ENCODE measurements at regions not wholly inside any gene's neighbourhood (a gene's known extent, or its start where the extent isn't known, plus 50 kb on each side); places are given as distances from the start of the nearest gene placed in this dataset.
"Not testable (repeated sequence)": the region's sequence is repeated elsewhere in the genome, so short reads cannot be mapped to it uniquely, and the experiment has no call there.

- no peak for DNase-seq
Observed at GRCh38 chr3:163768048-163768447, 1310.2 kb downstream of the SI start.

- DNase-seq = no peak
Observed at GRCh38 chr3:163766112-163766511, 1312.2 kb downstream of the SI start.

- DNase-seq = no peak
Observed at GRCh38 chr3:163753033-163753432, 1325.3 kb downstream of the SI start.

GRCh38 chr3:163745204-163745603, 1333.1 kb downstream of the SI start:
- no peak for DNase-seq

- DNase-seq = no peak
Observed at GRCh38 chr3:163735394-163735793, 1342.9 kb downstream of the SI start.

- no peak for DNase-seq
Observed at GRCh38 chr3:163730684-163731083, 1347.6 kb downstream of the SI start.

- no peak for DNase-seq
Observed at GRCh38 chr3:163726125-163726524, 1352.2 kb downstream of the SI start.

GRCh38 chr3:163722405-163722804, 1355.9 kb downstream of the SI start:
- DNase-seq = no peak

- DNase-seq = no peak
Observed at GRCh38 chr3:163721596-163721995, 1356.7 kb downstream of the SI start.

- DNase-seq = no peak
Observed at GRCh38 chr3:163717377-163717776, 1360.9 kb downstream of the SI start.

- DNase-seq = no peak
Observed at GRCh38 chr3:163708428-163708827, 1369.9 kb downstream of the SI start.

- no peak for DNase-seq
Observed at GRCh38 chr3:163707659-163708058, 1370.6 kb downstream of the SI start.

GRCh38 chr3:163698221-163698620, 1380.1 kb downstream of the SI start:
- DNase-seq = not testable (repeated sequence)

GRCh38 chr3:163692494-163692893, 1385.8 kb downstream of the SI start:
- no peak for DNase-seq

GRCh38 chr3:163684651-163685050, 1393.6 kb downstream of the SI start:
- DNase-seq = no peak

GRCh38 chr3:163672954-163673353, 1405.3 kb downstream of the SI start:
- no peak for DNase-seq

GRCh38 chr3:163671201-163671600, 1407.1 kb downstream of the SI start:
- DNase-seq = no peak

- DNase-seq = no peak
Observed at GRCh38 chr3:163664466-163664865, 1413.8 kb downstream of the SI start.

GRCh38 chr3:163657088-163657487, 1421.2 kb downstream of the SI start:
- no peak for DNase-seq

GRCh38 chr3:163655021-163655420, 1423.3 kb downstream of the SI start:
- no peak for DNase-seq

- DNase-seq = no peak
Observed at GRCh38 chr3:163644172-163644571, 1434.1 kb downstream of the SI start.

GRCh38 chr3:163632722-163633121, 1445.6 kb downstream of the SI start:
- DNase-seq = no peak

- DNase-seq = no peak
Observed at GRCh38 chr3:163626753-163627152, 1451.5 kb downstream of the SI start.

- no peak for DNase-seq
Observed at GRCh38 chr3:163622384-163622783, 1455.9 kb downstream of the SI start.

GRCh38 chr3:163614886-163615285, 1463.4 kb downstream of the SI start:
- no peak for DNase-seq

GRCh38 chr3:163605915-163606314, 1472.4 kb downstream of the SI start:
- DNase-seq = no peak
